ENCODE measurements at regions not wholly inside any gene's neighbourhood (a gene's known extent, or its start where the extent isn't known, plus 50 kb on each side); places are given as distances from the start of the nearest gene placed in this dataset.

DNA sequence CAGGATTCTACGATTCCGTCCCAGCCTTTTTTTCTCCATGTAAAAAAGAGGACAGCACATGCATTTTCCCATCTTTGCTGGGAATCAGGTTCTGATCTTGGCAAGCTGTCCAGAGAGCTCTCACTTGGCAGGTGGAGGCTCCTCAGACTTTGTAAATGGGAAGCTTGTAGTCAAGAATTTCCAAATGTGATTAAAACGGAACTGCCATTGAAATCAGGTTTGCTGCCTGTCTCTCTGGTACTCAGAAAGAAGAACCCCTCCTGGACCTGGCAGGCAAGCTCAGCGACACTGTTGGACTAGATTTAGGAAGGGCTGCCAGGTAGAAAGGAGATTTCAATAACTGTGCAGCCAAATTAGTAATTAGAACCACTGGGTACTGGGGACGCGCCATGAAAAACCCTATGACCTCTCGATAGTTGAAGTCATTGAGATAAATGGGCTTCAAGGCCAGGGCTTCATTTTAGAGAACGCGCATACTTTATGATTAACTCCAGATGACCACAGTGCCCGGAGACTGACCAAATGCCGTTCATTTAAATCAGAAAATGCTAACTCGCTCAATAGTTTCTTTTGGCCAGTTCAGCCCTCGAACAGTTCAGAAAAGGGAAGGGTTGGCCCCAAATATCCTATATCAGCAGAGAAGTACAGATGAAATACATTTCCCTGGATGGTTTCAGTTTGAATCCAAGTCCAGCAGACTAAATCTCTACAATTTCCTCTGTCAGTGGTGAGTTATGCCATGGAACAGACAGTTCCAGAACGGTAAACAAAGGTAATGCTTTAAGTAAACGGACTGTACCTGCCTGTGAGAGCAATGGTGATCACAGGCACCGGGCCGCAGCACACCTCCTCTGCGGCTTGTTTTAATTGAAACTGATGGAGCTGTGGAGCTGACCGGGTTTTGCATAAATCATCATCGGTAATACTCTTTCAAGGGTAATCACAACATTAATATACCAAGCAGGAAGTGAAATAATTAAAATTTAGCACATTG, 517.4 kb downstream of the RFC3 start:
- peaks cover 0 to 1% of the 10 kb centered on the region in 2 donors for H3K9me3 ChIP-seq (replicated peaks in 1 of 2; ENCODE audit: control insufficient read depth in 2 of 2, insufficient read depth in 1 of 2, low read depth in 1 of 2, low read length in 2 of 2)
- H4K91ac ChIP-seq (ENCODE audit: low read depth, low read length, poor library complexity): no peak overlapping the region
- H3K23ac ChIP-seq (ENCODE audit: low read depth, low read length, poor library complexity): no peak overlapping the region
- no peaks in the 10 kb centered on the region for H3K36me3 ChIP-seq (replicated peaks in 1 of 2; ENCODE audit: control insufficient read depth in 2 of 2, insufficient read depth in 2 of 2, low read length in 2 of 2)
- H3K14ac ChIP-seq (ENCODE audit: low read length): no peak overlapping the region
- H3K4me2 ChIP-seq (ENCODE audit: insufficient read depth, low read length, poor library complexity, severe bottlenecking): no peak overlapping the region
- no peaks in the 10 kb centered on the region for H3K27me3 ChIP-seq (ENCODE audit: control insufficient read depth in 3 of 3, insufficient read depth in 3 of 3, low read depth in 1 of 3, low read length in 3 of 3)
- H2BK15ac ChIP-seq (ENCODE audit: low read length): no peak overlapping the region
- no peak overlapping the region for H4K8ac ChIP-seq (ENCODE audit: low read depth, low read length)
- H2BK120ac ChIP-seq (ENCODE audit: low read depth, low read length): no peak overlapping the region
- no peaks in the 10 kb centered on the region for H3K79me1 ChIP-seq (ENCODE audit: low read depth, low read length)
- H2AK5ac ChIP-seq (ENCODE audit: low read depth, low read length): no peak overlapping the region
- no peak overlapping the region for H3K4me3 ChIP-seq (ENCODE audit: low read length in 2 of 2)
- no CpG with 5 or more reads among the region's 20 CpGs for WGBS, 2 donors (ENCODE audit: extremely low coverage in 2 of 2, insufficient read length in 2 of 2, insufficient replicate concordance in 1 of 2)
- H2BK5ac ChIP-seq (ENCODE audit: low read length): no peak overlapping the region
- no peaks in the 10 kb centered on the region for H3K4me1 ChIP-seq (ENCODE audit: control insufficient read depth in 2 of 2, insufficient read depth in 1 of 2, low read depth in 1 of 2, low read length in 2 of 2)
- H3K4ac ChIP-seq (ENCODE audit: low read length): no peak overlapping the region
- H3K9ac ChIP-seq (ENCODE audit: low read depth, low read length, poor library complexity): no peak overlapping the region
- no peak overlapping the region for H2BK12ac ChIP-seq (ENCODE audit: low read length)
- DNase-seq (ENCODE audit: low spot score): no peak
- no peak overlapping the region for H3K27ac ChIP-seq (replicated peaks; ENCODE audit: low read length)
- H2AFZ ChIP-seq (ENCODE audit: low read length): no peak overlapping the region
- H3K18ac ChIP-seq (ENCODE audit: low read length): no peak overlapping the region

DNA sequence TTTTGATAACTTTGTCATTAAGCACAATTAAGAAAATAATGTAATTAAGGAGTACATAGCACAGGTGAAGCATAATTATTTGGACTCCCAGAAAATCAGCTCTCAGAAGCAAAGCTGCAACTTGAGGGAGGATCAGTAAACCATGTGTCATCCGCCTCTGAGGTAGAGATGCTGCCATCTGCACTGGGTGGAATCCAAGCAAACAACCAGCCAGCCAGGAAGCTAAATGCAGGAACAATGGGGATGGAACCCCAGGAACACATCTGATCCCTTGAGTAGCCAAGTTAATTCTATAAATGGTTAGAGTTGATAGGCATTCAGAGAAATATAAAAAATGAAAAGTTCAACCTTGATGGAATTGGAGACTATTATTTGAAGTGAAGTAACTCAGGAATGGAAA, 520.2 kb downstream of the RFC3 start:
- Histone ChIP-seq H3K23ac (ENCODE audit: low read depth, low read length, poor library complexity) (no peak overlapping the region), H3K27ac (replicated peaks; ENCODE audit: low read length) (no peak overlapping the region), H2BK5ac (ENCODE audit: low read length) (no peak overlapping the region), H3K9ac (ENCODE audit: low read depth, low read length, poor library complexity) (no peak overlapping the region), H3K79me1 (ENCODE audit: low read depth, low read length) (no peaks in the 10 kb centered on the region), H3K27me3 (ENCODE audit: control insufficient read depth in 3 of 3, insufficient read depth in 3 of 3, low read depth in 1 of 3, low read length in 3 of 3) (no peaks in the 10 kb centered on the region), H2BK120ac (ENCODE audit: low read depth, low read length) (no peak overlapping the region), H3K9me3 (replicated peaks in 1 of 2; ENCODE audit: control insufficient read depth in 2 of 2, insufficient read depth in 1 of 2, low read depth in 1 of 2, low read length in 2 of 2) (no peaks in the 10 kb centered on the region), H4K8ac (ENCODE audit: low read depth, low read length) (no peak overlapping the region), H2BK15ac (ENCODE audit: low read length) (no peak overlapping the region), H3K4me1 (ENCODE audit: control insufficient read depth in 2 of 2, insufficient read depth in 1 of 2, low read depth in 1 of 2, low read length in 2 of 2) (no peaks in the 10 kb centered on the region), H4K91ac (ENCODE audit: low read depth, low read length, poor library complexity) (no peak overlapping the region), H2BK12ac (ENCODE audit: low read length) (no peak overlapping the region), H2AK5ac (ENCODE audit: low read depth, low read length) (no peak overlapping the region), H3K36me3 (replicated peaks in 1 of 2; ENCODE audit: control insufficient read depth in 2 of 2, insufficient read depth in 2 of 2, low read length in 2 of 2) (no peaks in the 10 kb centered on the region), H3K4me2 (ENCODE audit: insufficient read depth, low read length, poor library complexity, severe bottlenecking) (no peak overlapping the region), H3K14ac (ENCODE audit: low read length) (no peak overlapping the region), H3K4ac (ENCODE audit: low read length) (no peak overlapping the region), H2AFZ (ENCODE audit: low read length) (no peak overlapping the region), H3K4me3 (ENCODE audit: low read length in 2 of 2) (no peak overlapping the region), H3K18ac (ENCODE audit: low read length) (no peak overlapping the region)
- no peak for DNase-seq (ENCODE audit: low spot score)
- WGBS, 2 donors (ENCODE audit: extremely low coverage in 2 of 2, insufficient read length in 2 of 2, insufficient replicate concordance in 1 of 2): no CpG with 5 or more reads among the region's 1 CpG

DNA sequence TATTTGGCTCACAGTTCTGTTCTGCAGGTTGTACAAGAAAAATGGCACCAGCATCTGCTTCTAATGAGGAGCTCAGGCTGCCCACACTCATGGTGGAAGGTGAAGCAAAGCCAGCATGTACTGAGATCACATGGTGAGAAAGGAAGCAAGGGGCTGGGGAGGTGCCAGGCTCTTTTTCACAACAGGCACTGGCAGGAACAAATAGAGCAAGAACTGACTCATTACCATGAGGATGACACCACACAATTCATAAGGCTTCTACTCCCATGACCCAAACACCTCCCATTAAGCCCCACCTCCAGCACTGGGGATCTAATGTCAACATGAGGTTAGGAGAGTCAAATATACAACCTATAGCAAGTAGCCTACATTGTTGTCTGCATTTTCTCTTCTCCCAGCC, 522.6 kb downstream of the RFC3 start:
- Histone ChIP-seq H3K9ac (ENCODE audit: low read depth, low read length, poor library complexity) (no peak overlapping the region), H3K27me3 (ENCODE audit: control insufficient read depth in 3 of 3, insufficient read depth in 3 of 3, low read depth in 1 of 3, low read length in 3 of 3) (no peaks in the 10 kb centered on the region), H2BK5ac (ENCODE audit: low read length) (no peak overlapping the region), H3K9me3 (replicated peaks in 1 of 2; ENCODE audit: control insufficient read depth in 2 of 2, insufficient read depth in 1 of 2, low read depth in 1 of 2, low read length in 2 of 2) (no peaks in the 10 kb centered on the region), H4K8ac (ENCODE audit: low read depth, low read length) (no peak overlapping the region), H3K23ac (ENCODE audit: low read depth, low read length, poor library complexity) (no peak overlapping the region), H4K91ac (ENCODE audit: low read depth, low read length, poor library complexity) (no peak overlapping the region), H3K36me3 (replicated peaks in 1 of 2; ENCODE audit: control insufficient read depth in 2 of 2, insufficient read depth in 2 of 2, low read length in 2 of 2) (no peaks in the 10 kb centered on the region), H3K79me1 (ENCODE audit: low read depth, low read length) (no peaks in the 10 kb centered on the region), H2BK120ac (ENCODE audit: low read depth, low read length) (no peak overlapping the region), H2BK15ac (ENCODE audit: low read length) (no peak overlapping the region), H3K14ac (ENCODE audit: low read length) (no peak overlapping the region), H3K18ac (ENCODE audit: low read length) (no peak overlapping the region), H3K4ac (ENCODE audit: low read length) (no peak overlapping the region), H2AFZ (ENCODE audit: low read length) (no peak overlapping the region), H2BK12ac (ENCODE audit: low read length) (no peak overlapping the region), H3K4me2 (ENCODE audit: insufficient read depth, low read length, poor library complexity, severe bottlenecking) (no peak overlapping the region), H3K4me1 (ENCODE audit: control insufficient read depth in 2 of 2, insufficient read depth in 1 of 2, low read depth in 1 of 2, low read length in 2 of 2) (no peaks in the 10 kb centered on the region), H3K27ac (replicated peaks; ENCODE audit: low read length) (no peak overlapping the region), H3K4me3 (ENCODE audit: low read length in 2 of 2) (no peak overlapping the region), H2AK5ac (ENCODE audit: low read depth, low read length) (no peak overlapping the region)
- no peak for DNase-seq (ENCODE audit: low spot score)

DNA sequence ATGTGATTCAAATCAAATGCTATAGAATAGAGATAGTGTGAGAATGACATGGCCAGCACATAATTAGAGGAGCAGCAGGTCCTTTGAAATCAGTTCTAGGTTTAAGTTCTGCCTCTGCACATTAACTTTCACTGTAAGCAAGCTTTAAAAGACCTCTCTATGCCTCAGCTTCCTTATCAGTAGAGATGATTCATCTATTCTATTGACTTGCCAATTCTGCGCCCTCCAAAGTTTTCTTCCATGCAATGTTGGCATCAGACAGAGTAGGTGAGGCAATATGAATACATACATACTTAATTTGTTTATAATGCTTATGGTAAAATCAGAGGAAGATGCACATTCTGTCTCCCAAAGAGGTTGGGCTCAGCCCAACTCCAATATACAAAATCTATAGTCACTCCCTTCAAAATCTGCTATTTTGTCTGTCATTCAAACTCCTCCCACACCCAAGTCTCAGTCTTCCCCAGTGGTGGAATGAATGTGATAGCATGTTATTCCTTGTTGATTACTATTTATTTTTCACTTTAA, 525.5 kb downstream of the RFC3 start:
- no peaks in the 10 kb centered on the region for H3K79me1 ChIP-seq (ENCODE audit: low read depth, low read length)
- no peaks in the 10 kb centered on the region for H3K9me3 ChIP-seq (replicated peaks in 1 of 2; ENCODE audit: control insufficient read depth in 2 of 2, insufficient read depth in 1 of 2, low read depth in 1 of 2, low read length in 2 of 2)
- no peak overlapping the region for H3K27ac ChIP-seq (replicated peaks; ENCODE audit: low read length)
- no peak overlapping the region for H2BK12ac ChIP-seq (ENCODE audit: low read length)
- H2BK15ac ChIP-seq (ENCODE audit: low read length): no peak overlapping the region
- H3K4me3 ChIP-seq (ENCODE audit: low read length in 2 of 2): no peak overlapping the region
- no peak overlapping the region for H3K9ac ChIP-seq (ENCODE audit: low read depth, low read length, poor library complexity)
- no peak overlapping the region for H2AK5ac ChIP-seq (ENCODE audit: low read depth, low read length)
- no peak overlapping the region for H3K4ac ChIP-seq (ENCODE audit: low read length)
- no peaks in the 10 kb centered on the region for H3K36me3 ChIP-seq (replicated peaks in 1 of 2; ENCODE audit: control insufficient read depth in 2 of 2, insufficient read depth in 2 of 2, low read length in 2 of 2)
- H4K8ac ChIP-seq (ENCODE audit: low read depth, low read length): no peak overlapping the region
- no peaks in the 10 kb centered on the region for H3K27me3 ChIP-seq (ENCODE audit: control insufficient read depth in 3 of 3, insufficient read depth in 3 of 3, low read depth in 1 of 3, low read length in 3 of 3)
- no peak overlapping the region for H2AFZ ChIP-seq (ENCODE audit: low read length)
- no peaks in the 10 kb centered on the region for H3K4me1 ChIP-seq (ENCODE audit: control insufficient read depth in 2 of 2, insufficient read depth in 1 of 2, low read depth in 1 of 2, low read length in 2 of 2)
- H3K4me2 ChIP-seq (ENCODE audit: insufficient read depth, low read length, poor library complexity, severe bottlenecking): no peak overlapping the region
- H2BK5ac ChIP-seq (ENCODE audit: low read length): no peak overlapping the region
- WGBS, 2 donors (ENCODE audit: extremely low coverage in 2 of 2, insufficient read length in 2 of 2, insufficient replicate concordance in 1 of 2): no CpG with 5 or more reads among the region's 1 CpG
- no peak overlapping the region for H3K23ac ChIP-seq (ENCODE audit: low read depth, low read length, poor library complexity)
- no peak for DNase-seq (ENCODE audit: low spot score)
- no peak overlapping the region for H2BK120ac ChIP-seq (ENCODE audit: low read depth, low read length)
- no peak overlapping the region for H3K18ac ChIP-seq (ENCODE audit: low read length)
- no peak overlapping the region for H4K91ac ChIP-seq (ENCODE audit: low read depth, low read length, poor library complexity)
- H3K14ac ChIP-seq (ENCODE audit: low read length): no peak overlapping the region

Measured in neuronal stem cell (in vitro differentiated cells).